DND-41 (cell line): ENCODE measurements at regions not wholly inside any gene's neighbourhood (a gene's known extent, or its start where the extent isn't known, plus 50 kb on each side); places are given as distances from the start of the nearest gene placed in this dataset.

Experiments used
- ATAC-seq: fragments of 200-7000 bp; cut with Tn5 transposase; 3 replicates; pipeline ENCODE4 v1.9.1; 2021; ENCODE audit warnings: low read depth; ENCODE audit not compliant: insufficient read depth
- DNase-seq: peaks from one replicate; pipeline ENCODE4 v3.0.0-alpha.2; 2020
- H2AFZ ChIP-seq: 2 replicates; pipeline ENCODE4 v1.6.0; 2012; ENCODE audit warnings: low read depth, low read length
- H3K27ac ChIP-seq: 2 replicates; pipeline ENCODE4 v1.5.1; 2012; ENCODE audit warnings: low read length, inconsistent platforms
- H3K27me3 ChIP-seq: fragments of 200-600 bp; sonication (generic); 2 replicates; pipeline ENCODE4 v1.6.0; 2012; ENCODE audit warnings: low read length, mild to moderate bottlenecking, inconsistent platforms; ENCODE audit not compliant: insufficient read depth, poor library complexity
- H3K36me3 ChIP-seq: 2 replicates; pipeline ENCODE4 v1.5.1; 2012; ENCODE audit warnings: low read length, inconsistent platforms; ENCODE audit not compliant: insufficient read depth
- H3K4me1 ChIP-seq: 2 replicates; pipeline ENCODE4 v1.5.1; 2012; ENCODE audit warnings: mild to moderate bottlenecking, low read length; ENCODE audit not compliant: insufficient read depth
- H3K4me2 ChIP-seq: 2 replicates; pipeline ENCODE4 v1.6.0; 2012; ENCODE audit warnings: mild to moderate bottlenecking, moderate library complexity, low read length, inconsistent platforms; ENCODE audit not compliant: insufficient read depth
- H3K4me3 ChIP-seq, 2 experiments: fragments of 200-600 bp in 1 of 2; shearing (Covaris generic) in 1 of 2; 2 replicates each; pipeline ENCODE4 v1.5.1; 2012 to 2016; ENCODE audit warnings: inconsistent platforms in 2 of 2, low read length in 2 of 2, mild to moderate bottlenecking in 2 of 2, low read depth in 1 of 2, moderate library complexity in 1 of 2
- H3K79me2 ChIP-seq: 2 replicates; pipeline ENCODE4 v1.6.0; 2012; ENCODE audit warnings: low read length, inconsistent platforms; ENCODE audit not compliant: insufficient read depth
- H3K9ac ChIP-seq: 2 replicates; pipeline ENCODE4 v1.6.0; 2012; ENCODE audit warnings: low read depth, mild to moderate bottlenecking, inconsistent platforms, low read length, moderate library complexity
- H3K9me3 ChIP-seq: 2 replicates; pipeline ENCODE4 v1.5.1; 2012; ENCODE audit warnings: low read length, moderate library complexity, mild to moderate bottlenecking, inconsistent platforms; ENCODE audit not compliant: insufficient read depth, severe bottlenecking
- H4K20me1 ChIP-seq: 2 replicates; pipeline ENCODE4 v1.6.0; 2012; ENCODE audit warnings: low read length; ENCODE audit not compliant: insufficient read depth
- EZH2 ChIP-seq: IDR thresholded peaks from 3 replicates; pipeline ENCODE4 v1.6.1; 2012; ENCODE audit warnings: borderline replicate concordance, low read depth, mild to moderate bottlenecking, moderate library complexity, low read length, inconsistent platforms; ENCODE audit not compliant: severe bottlenecking
- TF ChIP-seq, protein P1 (sequence below): IDR thresholded peaks from 2 replicates; pipeline ENCODE4 v1.5.1; 2012; ENCODE audit warnings: borderline replicate concordance, low read length, moderate library complexity, mild to moderate bottlenecking; ENCODE audit not compliant: poor library complexity, severe bottlenecking; ENCODE audit errors: extremely low read depth

DNA sequence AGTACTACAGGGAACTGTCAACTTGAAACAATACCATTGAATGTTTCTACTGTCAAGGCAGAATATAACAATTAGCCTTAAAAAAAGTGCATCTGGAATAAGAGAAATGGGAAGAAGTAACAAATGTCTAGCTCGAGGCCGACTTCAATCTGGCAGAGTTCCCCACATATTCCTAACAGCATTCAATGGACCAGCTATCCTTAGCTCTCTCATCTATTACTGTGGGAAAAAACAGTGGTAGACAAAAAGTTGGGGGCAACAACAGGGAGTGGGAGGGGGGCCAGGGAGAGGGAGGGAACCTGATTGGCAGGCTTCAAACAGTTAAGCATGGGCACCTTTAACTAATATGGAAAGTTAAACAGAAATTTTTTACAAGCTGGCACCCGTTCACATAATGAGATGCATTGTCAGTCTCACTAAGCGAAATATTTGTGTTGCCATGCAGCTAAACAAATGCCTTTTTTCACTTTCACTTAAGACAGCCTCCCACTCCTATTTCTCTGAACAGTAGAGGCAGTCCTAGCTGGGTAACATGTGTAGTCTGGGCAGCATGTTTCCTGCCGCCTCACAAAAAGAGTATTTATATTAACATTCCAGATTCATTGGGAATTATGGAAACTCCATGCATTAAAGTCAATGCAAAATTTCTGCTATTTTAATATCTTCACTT, 62.2 kb upstream of the SOX6 start:
- Histone ChIP-seq H3K36me3 (no peaks in the 10 kb centered on the region), H3K4me1 (no peaks in the 10 kb centered on the region), H3K9me3 (no peaks in the 10 kb centered on the region), H3K4me2 (no peak overlapping the region), H4K20me1 (no peaks in the 10 kb centered on the region), H3K9ac (no peak overlapping the region), H2AFZ (no peak overlapping the region), H3K27ac (no peak overlapping the region), H3K79me2 (no peaks in the 10 kb centered on the region), H3K27me3 (no peaks in the 10 kb centered on the region), H3K4me3 (no peak overlapping the region)
- ATAC-seq (no peak), DNase-seq (no peak)
- no peak for TF ChIP-seq EZH2
- TF ChIP-seq, protein P1, sequence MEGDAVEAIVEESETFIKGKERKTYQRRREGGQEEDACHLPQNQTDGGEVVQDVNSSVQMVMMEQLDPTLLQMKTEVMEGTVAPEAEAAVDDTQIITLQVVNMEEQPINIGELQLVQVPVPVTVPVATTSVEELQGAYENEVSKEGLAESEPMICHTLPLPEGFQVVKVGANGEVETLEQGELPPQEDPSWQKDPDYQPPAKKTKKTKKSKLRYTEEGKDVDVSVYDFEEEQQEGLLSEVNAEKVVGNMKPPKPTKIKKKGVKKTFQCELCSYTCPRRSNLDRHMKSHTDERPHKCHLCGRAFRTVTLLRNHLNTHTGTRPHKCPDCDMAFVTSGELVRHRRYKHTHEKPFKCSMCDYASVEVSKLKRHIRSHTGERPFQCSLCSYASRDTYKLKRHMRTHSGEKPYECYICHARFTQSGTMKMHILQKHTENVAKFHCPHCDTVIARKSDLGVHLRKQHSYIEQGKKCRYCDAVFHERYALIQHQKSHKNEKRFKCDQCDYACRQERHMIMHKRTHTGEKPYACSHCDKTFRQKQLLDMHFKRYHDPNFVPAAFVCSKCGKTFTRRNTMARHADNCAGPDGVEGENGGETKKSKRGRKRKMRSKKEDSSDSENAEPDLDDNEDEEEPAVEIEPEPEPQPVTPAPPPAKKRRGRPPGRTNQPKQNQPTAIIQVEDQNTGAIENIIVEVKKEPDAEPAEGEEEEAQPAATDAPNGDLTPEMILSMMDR: no peak

DNA sequence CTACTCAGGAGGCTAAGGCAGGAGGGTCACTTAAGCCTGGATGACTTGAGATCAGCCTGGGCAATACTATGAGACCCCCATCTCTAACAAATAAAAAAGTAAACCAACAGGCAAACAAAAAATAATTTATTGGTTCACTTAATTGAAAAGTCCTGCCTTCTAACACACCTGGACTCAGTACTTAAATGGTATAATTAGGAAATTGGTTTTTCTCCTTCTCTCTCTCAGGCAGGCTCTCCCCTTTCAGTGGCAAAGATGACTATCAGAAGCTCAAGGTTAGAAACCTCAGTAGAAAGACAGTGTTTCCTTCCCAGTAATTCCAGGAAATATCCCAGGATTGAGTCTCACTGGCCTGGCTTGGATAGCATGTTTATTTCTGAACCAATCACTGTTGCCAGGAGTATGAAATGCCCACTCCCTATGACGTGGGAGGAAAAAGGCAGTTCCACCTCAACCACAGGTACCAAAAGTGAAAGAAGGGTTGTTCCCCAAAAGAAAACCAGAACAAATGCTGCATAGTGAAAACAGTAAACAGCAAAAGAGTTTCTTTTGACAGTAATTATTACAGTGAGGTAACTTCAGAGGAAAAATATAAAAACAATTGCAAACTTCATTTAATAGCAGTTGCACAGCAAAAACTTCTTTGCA, 56.3 kb upstream of the SOX6 start:
- H2AFZ ChIP-seq: no peak overlapping the region
- DNase-seq: no peak

DNA sequence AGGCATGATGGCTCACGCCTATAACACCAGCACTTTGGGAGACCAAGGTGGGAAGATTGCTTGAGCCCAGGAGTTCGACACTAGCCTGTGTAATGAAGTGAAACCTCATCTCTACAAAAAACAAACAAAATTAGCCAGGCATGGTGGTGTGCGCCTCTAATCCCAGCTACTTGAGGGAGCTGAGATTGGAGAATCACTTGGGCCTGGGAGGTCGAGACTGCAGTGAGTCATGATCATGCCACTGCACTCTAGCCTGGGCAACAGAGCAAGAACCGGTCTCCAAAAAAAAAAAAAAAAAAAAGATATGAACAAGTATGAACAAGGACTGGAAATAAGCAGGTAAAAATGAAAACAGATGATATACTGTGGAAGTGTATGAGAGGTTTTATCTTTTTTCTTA, 54.1 kb upstream of the SOX6 start:
- H2AFZ ChIP-seq: no peak overlapping the region
- no peaks in the 10 kb centered on the region for H3K36me3 ChIP-seq
- no peak overlapping the region for H3K9ac ChIP-seq
- no peaks in the 10 kb centered on the region for H4K20me1 ChIP-seq
- no peak overlapping the region for H3K4me3 ChIP-seq
- no peak overlapping the region for H3K4me2 ChIP-seq
- H3K9me3 ChIP-seq: no peaks in the 10 kb centered on the region
- no peaks in the 10 kb centered on the region for H3K27me3 ChIP-seq
- DNase-seq (no peak), ATAC-seq (no peak)
- no peaks in the 10 kb centered on the region for H3K4me1 ChIP-seq
- TF ChIP-seq EZH2: no peak
- H3K79me2 ChIP-seq: no peaks in the 10 kb centered on the region
- no peak overlapping the region for H3K27ac ChIP-seq

More for the DNA sequence above, 56.3 kb upstream of the SOX6 start:
- Histone ChIP-seq H3K9ac (no peak overlapping the region), H3K36me3 (no peaks in the 10 kb centered on the region), H3K9me3 (no peaks in the 10 kb centered on the region), H3K79me2 (no peaks in the 10 kb centered on the region), H3K4me2 (no peak overlapping the region), H4K20me1 (no peaks in the 10 kb centered on the region), H3K27ac (no peak overlapping the region), H3K4me3 (no peak overlapping the region), H3K4me1 (no peaks in the 10 kb centered on the region), H3K27me3 (no peaks in the 10 kb centered on the region)
- TF ChIP-seq, protein P1: no peak
- TF ChIP-seq EZH2: no peak
- no peak for ATAC-seq

DNA sequence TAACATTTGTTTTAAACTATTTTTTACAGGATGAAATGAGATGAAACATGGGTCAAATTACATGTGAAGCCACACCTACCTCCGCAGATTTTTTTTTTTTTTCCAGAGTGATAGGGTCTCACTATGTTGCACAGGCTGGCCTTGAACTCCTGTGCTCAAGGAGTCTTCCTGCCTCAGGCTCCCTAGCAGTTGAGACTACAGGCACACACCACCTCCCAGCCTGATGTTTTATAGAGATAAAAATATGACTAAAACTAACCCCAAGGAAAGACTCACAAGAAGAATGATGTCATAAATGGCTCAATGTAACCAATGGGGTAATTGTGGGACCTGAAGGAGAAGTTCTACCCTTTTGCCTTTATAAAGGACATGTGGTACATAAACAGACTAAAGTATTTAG, 52.3 kb upstream of the SOX6 start:
- Histone ChIP-seq H3K9ac (no peak overlapping the region), H3K4me3 (no peak overlapping the region), H3K36me3 (no peaks in the 10 kb centered on the region), H2AFZ (no peak overlapping the region), H4K20me1 (no peaks in the 10 kb centered on the region), H3K4me2 (no peak overlapping the region), H3K27ac (no peak overlapping the region), H3K27me3 (no peaks in the 10 kb centered on the region), H3K9me3 (no peaks in the 10 kb centered on the region), H3K4me1 (no peaks in the 10 kb centered on the region), H3K79me2 (no peaks in the 10 kb centered on the region)
- no peak for DNase-seq
- TF ChIP-seq EZH2: no peak
- TF ChIP-seq, protein P1: no peak
- ATAC-seq: no peak
